H1 (cell line): ENCODE measurements at regions not wholly inside any gene's neighbourhood (a gene's known extent, or its start where the extent isn't known, plus 50 kb on each side); places are given as distances from the start of the nearest gene placed in this dataset.

ENCODE experiments used
- CTCF ChIA-PET: fragments of 300-600 bp; sonication (Branson Sonifier 250); formaldehyde crosslinking; loops from one replicate; lab custom pipeline; 2021; ENCODE audit not compliant: partially characterized antibody; lab: Charles Lee
- POLR2A ChIA-PET: fragments of 300-600 bp; sonication (Branson Sonifier 250); formaldehyde crosslinking; loops from one replicate; lab custom pipeline; 2021; ENCODE audit warnings: inconsistent platforms; ENCODE audit not compliant: partially characterized antibody; lab: Charles Lee
- DNase-seq, 2 experiments: peaks; one replicate each; pipeline versions ENCODE4 v3.0.0 to v3.0.0-alpha.2; 2010 to 2022; ENCODE audit warnings: low spot score in 2 of 2, low read depth in 1 of 2, mixed read lengths in 1 of 2
- FAIRE-seq: peaks from 2 replicates; lab custom pipeline; 2011; peaks lifted over from hg19 to GRCh38; lab: Jason Lieb, UNC
- H2AFZ ChIP-seq: 2 replicates; pipeline ENCODE4 v1.8.1; 2012; ENCODE audit warnings: low read length, inconsistent platforms
- H2AK5ac ChIP-seq: 2 replicates; pipeline ENCODE4 v1.6.1; 2013; ENCODE audit warnings: low read depth, low read length
- H2BK120ac ChIP-seq: replicated peaks from 2 replicates; pipeline ENCODE3; 2013; ENCODE audit warnings: low read depth, low read length, inconsistent platforms
- H2BK12ac ChIP-seq: 2 replicates; pipeline ENCODE4 v1.6.1; 2013; ENCODE audit warnings: low read depth, low read length
- H2BK15ac ChIP-seq: 2 replicates; pipeline ENCODE4 v1.6.1; 2013; ENCODE audit warnings: low read length
- H2BK20ac ChIP-seq: 2 replicates; pipeline ENCODE4 v1.6.1; 2013; ENCODE audit warnings: low read length
- H2BK5ac ChIP-seq: 2 replicates; pipeline ENCODE4 v1.6.1; 2013; ENCODE audit warnings: low read depth, low read length
- H3K14ac ChIP-seq: 2 replicates; pipeline ENCODE4 v1.6.1; 2013; ENCODE audit warnings: inconsistent platforms; ENCODE audit not compliant: insufficient read length
- H3K18ac ChIP-seq: 2 replicates; pipeline ENCODE4 v1.6.1; 2013; ENCODE audit warnings: low read length; ENCODE audit errors: extremely low read depth
- H3K23ac ChIP-seq: 2 replicates; pipeline ENCODE4 v1.6.1; 2013; ENCODE audit warnings: inconsistent platforms; ENCODE audit not compliant: insufficient read length
- H3K23me2 ChIP-seq: 2 replicates; pipeline ENCODE4 v1.6.1; 2013; ENCODE audit warnings: low read depth, low read length
- H3K27ac ChIP-seq: 2 replicates; pipeline ENCODE4 v1.6.1; 2011; ENCODE audit warnings: low read depth, low read length, inconsistent platforms
- H3K27me3 ChIP-seq, 4 experiments: replicated peaks in 1 of 4; 1 replicate in 1 of 4; 2 replicates in 3 of 4; pipeline versions ENCODE4 v1.6.1 to v1.8.1; 2011 to 2013; ENCODE audit warnings: low read length in 3 of 4, mild to moderate bottlenecking in 3 of 4, inconsistent platforms in 2 of 4, mixed read lengths in 2 of 4, moderate library complexity in 1 of 4; ENCODE audit not compliant: control insufficient read depth in 3 of 4, insufficient read depth in 3 of 4; ENCODE audit errors: extremely low read depth in 1 of 4
- H3K36me3 ChIP-seq, 4 experiments: 2 replicates each; pipeline versions ENCODE4 v1.6.1 to v1.8.1; 2011 to 2013; ENCODE audit warnings: mild to moderate bottlenecking in 4 of 4, low read length in 3 of 4, moderate library complexity in 2 of 4, control low read depth in 1 of 4, inconsistent platforms in 1 of 4; ENCODE audit not compliant: insufficient read depth in 4 of 4, control insufficient read depth in 2 of 4
- H3K4ac ChIP-seq: replicated peaks from 2 replicates; pipeline ENCODE3; 2013; ENCODE audit warnings: low read length, low read depth, mixed read lengths, inconsistent platforms; ENCODE audit not compliant: insufficient read length
- H3K4me1 ChIP-seq, 4 experiments: replicated peaks in 1 of 4; 1 replicate in 1 of 4; 2 replicates in 3 of 4; pipeline versions ENCODE4 v1.6.1 to v1.8.1; 2011 to 2013; ENCODE audit warnings: low read length in 3 of 4, inconsistent platforms in 2 of 4, mixed read lengths in 1 of 4; ENCODE audit not compliant: insufficient read depth in 4 of 4, control insufficient read depth in 3 of 4
- H3K4me2 ChIP-seq, 2 experiments: 2 replicates each; pipeline versions ENCODE4 v1.6.1 to v1.8.1; 2011 to 2013; ENCODE audit warnings: low read depth in 2 of 2, low read length in 2 of 2, control low read depth in 1 of 2, inconsistent platforms in 1 of 2, mild to moderate bottlenecking in 1 of 2; ENCODE audit not compliant: insufficient read depth in 1 of 2
- H3K4me3 ChIP-seq, 4 experiments: fragments of 200-600, 300-600 bp in 1 of 4; sonication (generic), shearing (Covaris generic), sonication (Bioruptor Twin) in 1 of 4; 2 replicates each; pipeline versions ENCODE4 v1.5.1 to v1.8.1; 2011 to 2016; ENCODE audit warnings: low read length in 4 of 4, low read depth in 3 of 4, control low read depth in 2 of 4, inconsistent platforms in 2 of 4, mild to moderate bottlenecking in 2 of 4, mixed read lengths in 1 of 4, moderate library complexity in 1 of 4; ENCODE audit not compliant: insufficient read depth in 2 of 4; ENCODE audit errors: extremely low read depth in 1 of 4
- H3K56ac ChIP-seq: replicated peaks from 2 replicates; pipeline ENCODE3; 2013; ENCODE audit warnings: low read depth, mild to moderate bottlenecking, mixed read lengths, low read length, inconsistent platforms; ENCODE audit not compliant: insufficient read length
- H3K79me1 ChIP-seq: 2 replicates; pipeline ENCODE4 v1.6.1; 2013; ENCODE audit warnings: low read depth, low read length, control low read depth
- H3K79me2 ChIP-seq, 2 experiments: 2 replicates each; pipeline versions ENCODE4 v1.6.1 to v1.8.1; 2012 to 2013; ENCODE audit warnings: low read length in 2 of 2, mild to moderate bottlenecking in 2 of 2, inconsistent platforms in 1 of 2; ENCODE audit not compliant: insufficient read depth in 2 of 2, control insufficient read depth in 1 of 2
- H3K9ac ChIP-seq, 4 experiments: replicated peaks in 1 of 4; 1 replicate in 1 of 4; 2 replicates in 3 of 4; pipeline versions ENCODE4 v1.6.1 to v1.8.1; 2011 to 2013; ENCODE audit warnings: low read depth in 3 of 4, low read length in 3 of 4, control low read depth in 2 of 4, mild to moderate bottlenecking in 2 of 4, moderate library complexity in 2 of 4, inconsistent platforms in 1 of 4; ENCODE audit errors: extremely low read depth in 1 of 4
- H3K9me3 ChIP-seq, 2 experiments: 2 replicates each; pipeline versions ENCODE4 v1.6.1 to v1.8.1; 2012 to 2013; ENCODE audit warnings: mild to moderate bottlenecking in 2 of 2, moderate library complexity in 2 of 2, control low read depth in 1 of 2, inconsistent platforms in 1 of 2, low read depth in 1 of 2, low read length in 1 of 2, mixed read lengths in 1 of 2; ENCODE audit not compliant: insufficient read depth in 2 of 2
- H4K20me1 ChIP-seq, 2 experiments: replicated peaks in 1 of 2; 2 replicates each; pipeline versions ENCODE3 to v1.8.1; 2011 to 2013; ENCODE audit warnings: inconsistent platforms in 2 of 2, low read length in 2 of 2, mild to moderate bottlenecking in 1 of 2; ENCODE audit not compliant: insufficient read depth in 2 of 2, control insufficient read depth in 1 of 2
- H4K5ac ChIP-seq: 2 replicates; pipeline ENCODE4 v1.6.1; 2013; ENCODE audit warnings: low read length, low read depth, mixed read lengths, inconsistent platforms; ENCODE audit not compliant: insufficient read length
- H4K8ac ChIP-seq: 2 replicates; pipeline ENCODE4 v1.8.0; 2013; ENCODE audit warnings: mild to moderate bottlenecking, moderate library complexity, low read length, inconsistent platforms; ENCODE audit not compliant: insufficient read depth; ENCODE audit errors: extremely low read depth
- H4K91ac ChIP-seq: replicated peaks from 2 replicates; pipeline ENCODE3; 2013; ENCODE audit warnings: low read length, mixed read lengths, inconsistent platforms; ENCODE audit not compliant: insufficient read length
- CHD1 ChIP-seq: IDR thresholded peaks from 2 replicates; pipeline ENCODE4 v1.6.1; 2012; ENCODE audit warnings: low read depth, low read length, improper control_type of control experiment
- CHD2 ChIP-seq: IDR thresholded peaks from 2 replicates; pipeline ENCODE4 v1.6.1; 2012; ENCODE audit warnings: low read length, improper control_type of control experiment
- E2F6 ChIP-seq: IDR thresholded peaks from 2 replicates; pipeline ENCODE4 v1.6.1; 2012; ENCODE audit warnings: inconsistent platforms
- HDAC2 ChIP-seq, 2 experiments: fragments of 300-600 bp in 1 of 2; sonication (generic) in 1 of 2; IDR thresholded peaks; 2 replicates each; pipeline ENCODE4 v1.6.1; 2011 to 2012; ENCODE audit warnings: low read depth in 2 of 2, low read length in 2 of 2, mild to moderate bottlenecking in 2 of 2, moderate library complexity in 2 of 2, borderline replicate concordance in 1 of 2, inconsistent platforms in 1 of 2
- TAF1 ChIP-seq: IDR thresholded peaks from 2 replicates; pipeline ENCODE4 v1.6.1; 2011; ENCODE audit warnings: mild to moderate bottlenecking, low read depth, low read length
- TCF12 ChIP-seq: IDR thresholded peaks from 2 replicates; pipeline ENCODE4 v1.6.1; 2011; ENCODE audit warnings: low read depth, mild to moderate bottlenecking, low read length
- ZNF274 ChIP-seq: IDR thresholded peaks from 2 replicates; pipeline ENCODE4 v1.7.0; 2012; ENCODE audit warnings: low read length, borderline replicate concordance; ENCODE audit errors: extremely low read depth
- WGBS, 2 experiments: shearing (Covaris generic) in 1 of 2; methylation state at CpG; one replicate each; pipeline versions ENCODE4 v1.1.6 to v1.1.7; 2013 to 2015; ENCODE audit warnings: low lambda C conversion rate in 2 of 2, mixed read lengths in 2 of 2, inconsistent platforms in 1 of 2, low coverage in 1 of 2, missing lambda C conversion rate in 1 of 2; ENCODE audit not compliant: insufficient replicate concordance in 2 of 2, insufficient coverage in 1 of 2, insufficient read length in 1 of 2; ENCODE audit errors: extremely low coverage in 1 of 2, missing lambda C conversion rate in 1 of 2; 5-methylcytosine and 5-hydroxymethylcytosine counted together

GRCh38 chr10:3837647-3838459 lies 52.8 kb upstream of the KLF6 start:
- Histone ChIP-seq H2BK15ac (no peak overlapping the region), H3K27ac (no peak overlapping the region), H3K27me3 (no peaks in the 10 kb centered on the region), H3K14ac (no peak overlapping the region), H4K8ac (no peak overlapping the region), H4K91ac (no peak overlapping the region), H3K56ac (no peak overlapping the region), H2BK20ac (no peak overlapping the region), H3K18ac (no peak overlapping the region), H2AK5ac (no peak overlapping the region), H3K4me3 (no peak overlapping the region), H2AFZ (no peak overlapping the region), H2BK5ac (no peak overlapping the region), H3K79me2 (no peaks in the 10 kb centered on the region), H3K79me1 (no peaks in the 10 kb centered on the region), H3K4me1 (peaks cover 0 to 4% (median 0%) of the 10 kb centered on the region in 4 experiments; a peak in 1 of 7 replicates), H4K20me1 (no peaks in the 10 kb centered on the region), H2BK120ac (no peak overlapping the region), H3K4me2 (no peak overlapping the region), H3K23me2 (no peaks in the 10 kb centered on the region), H4K5ac (no peak overlapping the region), H3K9ac (no peak overlapping the region), H3K4ac (no peak overlapping the region), H3K9me3 (no peaks in the 10 kb centered on the region), H3K36me3 (no peaks in the 10 kb centered on the region), H3K23ac (no peak overlapping the region), H2BK12ac (no peak overlapping the region)
- ChIA-PET CTCF (interaction anchor here (0.7 kb wide), 2 partner anchors 11 to 69 kb away, joined by 3 read pairs; no protein-coding TSS in a partner anchor), POLR2A (interaction anchor here (0.8 kb wide), 1 partner anchor 53 kb away, joined by 3 read pairs; the partner anchor contains the start of gene KLF6)
- FAIRE-seq (no peak), DNase-seq (no peak)
- TF ChIP-seq TCF12 (no peak), CHD2 (no peak), CHD1 (no peak), HDAC2 (IDR thresholded peaks at IDR 0.05; ENCODE audit: borderline replicate concordance in 1 of 2, low read depth in 2 of 2, low read length in 2 of 2) (no peak), E2F6 (no peak), ZNF274 (no peak), TAF1 (no peak)
- 83% methylated on average over 7 of the region's 9 CpGs; no CpG with 5 or more reads in 1 of the 2 experiments for WGBS, 2 experiments
